K562 (cell line): ENCODE measurements at regions not wholly inside any gene's neighbourhood (a gene's known extent, or its start where the extent isn't known, plus 50 kb on each side); places are given as distances from the start of the nearest gene placed in this dataset.
"Not testable (repeated sequence)": the region's sequence is repeated elsewhere in the genome, so short reads cannot be mapped to it uniquely, and the experiment has no call there.

Experiments
- BHLHE40 ChIP-seq: IDR thresholded peaks from 2 replicates; pipeline ENCODE4 v1.6.1; 2011; ENCODE audit warnings: low read length, improper control_type of control experiment
- EZH2 ChIP-seq: IDR thresholded peaks from 2 replicates; pipeline ENCODE4 v1.6.1; 2012; ENCODE audit warnings: low read depth, mild to moderate bottlenecking, inconsistent platforms, low read length, borderline replicate concordance
- IRF1 ChIP-seq: sonication (generic); formaldehyde crosslinking; IDR thresholded peaks from 2 replicates; pipeline ENCODE4 v1.8.0; 2022; ENCODE audit warnings: missing genetic modification reagents, mild to moderate bottlenecking, borderline replicate concordance
- PCBP1 ChIP-seq: fragments of 200-400 bp; formaldehyde crosslinking; IDR thresholded peaks from 2 replicates; pipeline ENCODE4 v1.6.1; 2018; ENCODE audit warnings: mild to moderate bottlenecking, low read depth, low read length; ENCODE audit not compliant: poor library complexity, severe bottlenecking
- TBP ChIP-seq: optimal IDR thresholded peaks from 2 replicates; pipeline ENCODE3; 2011; ENCODE audit warnings: low read depth, low read length, improper control_type of control experiment
- ZNF395 ChIP-seq: fragments of 200-800 bp; sonication (Bioruptor generic); IDR thresholded peaks from 2 replicates; pipeline ENCODE4 v1.6.1; 2017; ENCODE audit warnings: missing genetic modification characterization, missing compliant biosample characterization

DNA sequence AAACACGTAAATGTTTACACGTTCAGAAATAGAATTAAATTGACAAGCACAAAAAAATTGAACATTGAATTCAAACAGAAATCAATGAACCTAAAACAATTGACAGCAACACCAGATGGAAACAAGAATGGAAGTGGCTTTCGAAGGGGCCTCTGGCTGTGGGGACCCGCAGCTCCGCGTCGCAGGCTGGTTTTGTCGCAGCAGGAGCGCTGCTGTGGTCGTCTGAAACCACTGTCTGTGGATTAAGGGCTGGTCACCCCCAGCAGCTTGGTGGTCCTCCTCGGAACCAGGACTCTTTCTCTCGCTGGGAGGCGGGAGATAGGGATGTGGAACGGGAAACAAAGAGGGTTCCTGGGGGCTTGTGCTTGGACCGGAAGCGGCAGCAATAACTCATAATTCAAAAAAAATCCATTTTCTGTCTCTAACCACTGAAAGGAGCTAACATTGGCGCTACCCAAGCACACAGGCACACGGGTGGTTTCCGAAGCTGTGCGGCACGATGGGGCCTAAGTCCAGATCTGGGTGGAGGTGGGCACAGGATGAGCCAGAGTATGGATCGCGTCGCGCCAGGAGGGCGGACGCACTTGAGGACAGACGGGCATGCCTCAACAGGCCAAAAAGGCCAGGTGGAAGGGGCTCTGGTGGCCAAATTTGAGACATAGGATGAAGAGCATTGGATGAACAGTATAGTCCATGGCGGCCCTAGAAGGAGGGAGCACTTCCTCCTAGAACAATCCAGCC is 346.0 kb downstream of the CNTNAP3B start:
- TF ChIP-seq EZH2; IRF1 (CRISPR knock-in tag); PCBP1; BHLHE40; ZNF395 (CRISPR knock-in tag); TBP: not testable (repeated sequence)
